ENCODE measurements at regions not wholly inside any gene's neighbourhood (a gene's known extent, or its start where the extent isn't known, plus 50 kb on each side); places are given as distances from the start of the nearest gene placed in this dataset.

GRCh38 chr1:164417016-164417704 is 141.8 kb upstream of the PBX1 start:
- Histone ChIP-seq H3K36me3 (replicated peaks) (no peaks in the 10 kb centered on the region), H3K27ac (no peak overlapping the region), H3K27me3 (replicated peaks) (no peaks in the 10 kb centered on the region), H3K4me3 (ENCODE audit: low read depth, low read length) (no peak overlapping the region)
- in situ Hi-C loops (cut with HindIII; ENCODE audit: low pct_ligation_motif_present, low sequenced_read_pairs): no loop called here
- no peak for DNase-seq
- TF ChIP-seq CTCF (IDR thresholded peaks at IDR 0.05; ENCODE audit: low read depth, low read length, missing control alignments): no peak

GRCh38 chr1:164423136-164423535 is 135.8 kb upstream of the PBX1 start:
- no peak overlapping the region for H3K4me3 ChIP-seq (ENCODE audit: low read depth, low read length)
- no peaks in the 10 kb centered on the region for H3K27me3 ChIP-seq (replicated peaks)
- TF ChIP-seq CTCF (IDR thresholded peaks at IDR 0.05; ENCODE audit: low read depth, low read length, missing control alignments): no peak
- in situ Hi-C loops (cut with HindIII; ENCODE audit: low pct_ligation_motif_present, low sequenced_read_pairs): no loop called here
- no peaks in the 10 kb centered on the region for H3K36me3 ChIP-seq (replicated peaks)
- DNase-seq: no peak
- H3K27ac ChIP-seq: no peak overlapping the region

GRCh38 chr1:164433141-164433817 is 125.7 kb upstream of the PBX1 start:
- Histone ChIP-seq H3K27me3 (replicated peaks) (no peaks in the 10 kb centered on the region), H3K36me3 (replicated peaks) (no peaks in the 10 kb centered on the region), H3K27ac (no peak overlapping the region), H3K4me3 (ENCODE audit: low read depth, low read length) (no peak overlapping the region)
- no peak for DNase-seq
- TF ChIP-seq CTCF (IDR thresholded peaks at IDR 0.05; ENCODE audit: low read depth, low read length, missing control alignments): no peak
- in situ Hi-C loops (cut with HindIII; ENCODE audit: low pct_ligation_motif_present, low sequenced_read_pairs): no loop called here

- no peak overlapping the region for H3K4me3 ChIP-seq (ENCODE audit: low read depth, low read length)
- no peaks in the 10 kb centered on the region for H3K27me3 ChIP-seq (replicated peaks)
- in situ Hi-C loops (cut with HindIII; ENCODE audit: low pct_ligation_motif_present, low sequenced_read_pairs): no loop called here
- no peak overlapping the region for H3K27ac ChIP-seq
- no peak for DNase-seq
- no peaks in the 10 kb centered on the region for H3K36me3 ChIP-seq (replicated peaks)
- no peak for TF ChIP-seq CTCF (IDR thresholded peaks at IDR 0.05; ENCODE audit: low read depth, low read length, missing control alignments)
Measured at GRCh38 chr1:164433818-164434170, 125.2 kb upstream of the PBX1 start.

- H3K36me3 ChIP-seq (replicated peaks): no peaks in the 10 kb centered on the region
- peak; percentile 64 for TF ChIP-seq CTCF (IDR thresholded peaks at IDR 0.05; ENCODE audit: low read depth, low read length, missing control alignments)
- in situ Hi-C loops (cut with HindIII; ENCODE audit: low pct_ligation_motif_present, low sequenced_read_pairs): no loop called here
- no peaks in the 10 kb centered on the region for H3K27me3 ChIP-seq (replicated peaks)
- no peak overlapping the region for H3K4me3 ChIP-seq (ENCODE audit: low read depth, low read length)
- no peak overlapping the region for H3K27ac ChIP-seq
- peak; percentile 18 for DNase-seq
Measured at GRCh38 chr1:164440232-164440631, 118.8 kb upstream of the PBX1 start.
